NCI-H446 treated with DMSO at 0.1 percent for 48 hours (cell line): ENCODE measurements at regions not wholly inside any gene's neighbourhood (a gene's known extent, or its start where the extent isn't known, plus 50 kb on each side); places are given as distances from the start of the nearest gene placed in this dataset.

Experiments used
- DNase-seq: peaks from one replicate; lab custom pipeline; 2025; lab: John Stamatoyannopoulos, UW

- DNase-seq = no peak
Observed at GRCh38 chr2:163459986-163460385, 275.8 kb downstream of the FIGN start.

DNA sequence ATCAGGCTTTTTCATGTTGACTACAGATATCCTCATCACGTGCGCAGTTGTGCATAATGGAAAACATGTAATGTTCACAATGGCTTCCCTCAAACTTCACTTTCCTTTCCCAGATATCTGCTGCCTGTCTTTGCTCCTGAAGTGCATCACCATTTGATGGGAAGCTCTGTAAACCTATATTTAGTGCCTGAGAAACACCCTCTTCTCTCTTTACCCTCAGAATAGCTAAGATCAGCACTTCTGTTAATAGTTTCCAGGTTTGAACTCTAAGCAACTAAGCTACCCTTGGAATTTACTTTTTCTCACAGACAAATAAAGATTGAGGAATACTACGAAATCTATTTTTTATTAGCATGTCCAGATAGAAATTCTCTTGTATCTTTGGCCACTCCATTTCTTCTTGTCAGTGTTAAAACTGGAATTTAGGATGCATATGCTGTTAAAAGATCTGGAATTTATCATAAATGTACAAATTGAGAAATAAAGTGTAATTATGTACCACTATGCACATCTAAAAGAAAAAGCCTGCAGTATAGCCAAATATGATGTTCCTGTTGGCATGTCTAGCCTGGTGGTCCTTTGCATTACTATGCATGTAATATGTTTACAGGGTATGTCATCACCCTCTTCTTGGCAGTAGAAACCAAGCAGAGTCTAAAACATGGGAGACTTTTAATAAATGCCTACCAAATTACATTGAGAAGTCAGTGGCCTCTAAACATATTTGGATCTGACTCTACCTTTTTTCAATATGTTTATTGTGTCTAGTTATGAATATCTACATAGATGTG lies 278.7 kb downstream of the FIGN start:
- no peak for DNase-seq

GRCh38 chr2:163455815-163456214 lies 280.0 kb downstream of the FIGN start:
- no peak for DNase-seq

- no peak for DNase-seq
Observed at GRCh38 chr2:163453920-163454319, 281.9 kb downstream of the FIGN start.

- DNase-seq = no peak
Observed at GRCh38 chr2:163441603-163442002, 294.2 kb downstream of the FIGN start.

DNA sequence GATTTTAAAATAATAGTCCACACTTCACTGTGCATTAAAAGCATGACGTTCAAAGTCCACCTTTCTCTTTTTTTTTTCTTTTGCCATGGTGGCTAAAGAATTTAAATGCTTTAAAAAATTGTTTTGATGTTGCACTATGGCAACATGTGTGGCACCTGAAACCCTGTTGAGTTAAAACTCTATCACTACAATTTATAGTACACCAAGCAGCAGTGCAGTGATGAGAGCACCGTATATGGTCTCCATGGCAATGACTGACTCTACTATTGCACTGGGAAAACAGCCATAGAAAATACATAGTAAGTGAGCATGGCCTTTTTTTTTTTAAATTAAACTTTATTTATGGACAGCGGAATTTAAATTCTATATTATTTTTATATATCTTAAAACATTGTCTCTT lies 298.8 kb downstream of the FIGN start:
- no peak for DNase-seq

- DNase-seq = no peak
Observed at GRCh38 chr2:163428187-163428586, 307.6 kb downstream of the FIGN start.

GRCh38 chr2:163420604-163421003 lies 315.2 kb downstream of the FIGN start:
- DNase-seq = no peak

DNA sequence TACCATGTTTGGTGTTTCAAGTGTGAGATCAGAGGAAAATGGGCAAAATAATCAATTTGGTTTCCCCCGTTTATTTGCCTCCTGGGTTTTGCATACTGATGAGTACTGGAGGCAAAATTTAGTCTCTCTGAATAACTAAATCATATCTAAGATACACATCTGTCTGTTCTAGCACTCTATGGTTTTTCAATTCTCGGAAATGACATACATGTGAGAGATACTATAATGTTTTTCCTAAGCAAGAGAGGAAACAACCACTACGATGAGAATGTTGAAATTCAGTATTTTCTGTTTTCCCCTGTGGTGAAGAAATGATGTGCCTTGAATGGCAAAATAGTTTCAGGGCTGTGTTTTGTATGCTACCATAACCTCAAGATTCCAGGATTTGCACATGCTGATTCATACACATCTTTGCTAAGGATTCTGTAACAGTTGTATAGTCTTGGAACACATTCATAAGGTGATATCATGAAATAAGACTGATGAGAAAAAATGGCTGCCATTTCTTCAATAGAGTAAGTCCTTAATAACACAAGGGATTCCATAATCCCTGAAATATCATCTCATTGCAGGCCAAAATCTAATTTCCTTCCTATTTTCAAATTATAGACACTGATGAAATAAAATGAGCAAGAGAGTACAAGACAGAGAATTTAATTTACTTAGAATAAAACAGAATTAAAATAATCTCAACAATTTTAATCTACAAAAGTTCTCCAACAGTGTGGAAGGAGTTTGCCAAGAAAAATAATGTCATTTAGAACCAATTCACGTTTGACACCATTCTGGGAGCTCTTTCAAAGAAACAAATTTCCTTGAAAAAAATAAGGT lies 316.6 kb downstream of the FIGN start:
- DNase-seq = no peak

- no peak for DNase-seq
Observed at GRCh38 chr2:163417596-163418337, 318.0 kb downstream of the FIGN start.

DNA sequence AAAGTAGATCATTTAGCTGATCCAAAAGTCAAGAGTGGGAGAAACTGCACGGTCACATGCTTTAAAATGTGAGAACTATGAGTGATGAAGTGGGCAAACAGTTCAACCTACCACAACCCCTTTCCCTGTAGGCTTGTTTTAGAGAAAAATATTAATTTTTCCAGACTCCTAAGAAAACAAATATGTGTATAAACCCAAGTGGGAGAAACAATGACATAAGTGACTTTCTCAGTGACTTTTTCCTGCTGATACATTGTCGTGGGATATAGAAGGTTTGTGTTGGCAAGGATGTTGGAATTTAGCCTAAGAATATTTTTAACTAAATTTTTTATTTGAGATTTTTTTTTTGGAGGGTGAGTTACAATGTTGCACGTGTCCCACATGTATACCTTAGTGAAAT lies 321.7 kb downstream of the FIGN start:
- DNase-seq = no peak

GRCh38 chr2:163407296-163407695 lies 328.5 kb downstream of the FIGN start:
- DNase-seq = no peak

GRCh38 chr2:163405298-163405697 lies 330.5 kb downstream of the FIGN start:
- DNase-seq = no peak

DNA sequence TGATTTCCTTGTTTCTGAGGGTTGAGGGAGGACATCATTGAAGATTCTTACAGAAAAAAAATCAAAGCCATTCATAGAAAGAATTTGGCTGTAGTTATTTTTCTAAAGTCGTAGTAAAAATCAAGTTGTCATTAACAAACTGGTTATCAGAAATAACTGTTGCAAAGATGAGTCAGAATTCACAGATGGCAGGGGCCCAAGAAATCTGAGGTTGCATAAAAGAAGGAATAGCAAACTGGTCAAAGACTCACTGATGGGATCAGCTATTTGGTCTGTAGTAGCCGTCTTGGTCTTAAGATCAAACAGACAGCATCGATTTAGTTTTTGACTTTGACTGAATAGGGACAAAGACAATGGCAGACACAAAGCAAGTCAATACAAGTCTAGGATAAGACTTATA lies 334.3 kb downstream of the FIGN start:
- no peak for DNase-seq

DNA sequence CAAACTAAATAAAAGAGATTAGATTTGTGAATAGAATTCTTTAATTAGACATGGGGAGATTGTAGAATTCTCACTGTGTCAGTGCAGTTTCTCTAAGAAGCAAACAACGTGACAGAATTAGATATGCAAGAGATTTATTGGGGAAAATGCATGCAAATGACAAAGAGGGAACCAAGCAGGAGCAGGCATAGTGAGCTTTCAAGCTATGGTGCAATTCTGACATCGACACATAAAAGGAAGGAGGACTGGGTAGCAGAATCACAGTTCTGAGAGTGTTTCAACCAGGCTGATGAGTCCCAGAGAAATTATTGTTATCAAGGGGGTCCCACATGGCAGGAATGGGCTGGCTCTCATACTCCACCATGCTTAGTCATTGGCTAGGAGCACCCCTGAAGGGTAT lies 338.4 kb downstream of the FIGN start:
- DNase-seq = no peak

DNA sequence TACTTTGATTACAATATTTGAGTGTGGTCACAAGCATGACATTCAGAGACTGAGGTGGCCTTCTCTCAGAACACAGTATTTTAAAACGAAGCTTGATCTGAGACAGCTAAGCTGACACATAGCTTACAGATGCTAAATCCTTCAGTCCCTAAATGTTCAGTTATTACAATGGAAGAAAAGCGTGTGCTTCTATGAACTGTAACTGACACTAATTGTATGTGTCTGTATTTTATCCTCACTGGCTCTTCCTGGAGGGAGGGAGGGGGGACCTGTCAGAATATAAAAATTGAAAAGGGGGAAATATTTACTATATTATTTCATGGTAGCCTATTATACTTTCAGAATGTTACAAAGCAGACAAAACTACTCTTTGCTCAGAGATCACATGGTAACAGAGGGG lies 340.2 kb downstream of the FIGN start:
- no peak for DNase-seq

DNA sequence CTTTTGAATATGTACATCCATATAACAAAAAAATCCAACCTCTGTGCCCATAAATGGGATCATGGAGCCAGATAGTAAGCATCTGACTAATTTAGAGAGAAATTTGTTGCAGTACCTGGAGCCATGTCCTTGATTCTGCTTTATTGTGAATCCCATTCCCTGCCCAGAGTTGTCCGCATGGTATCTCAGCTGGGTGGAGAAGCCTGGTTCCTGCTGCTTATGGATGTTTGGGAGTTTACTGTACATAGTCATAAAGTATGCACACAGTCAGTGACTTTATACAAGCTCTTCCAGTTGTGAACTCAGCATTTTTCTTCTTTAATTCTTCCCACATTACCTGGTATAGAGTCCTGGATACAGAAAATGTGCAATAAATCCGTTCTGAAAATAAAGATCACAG lies 346.0 kb downstream of the FIGN start:
- no peak for DNase-seq

DNA sequence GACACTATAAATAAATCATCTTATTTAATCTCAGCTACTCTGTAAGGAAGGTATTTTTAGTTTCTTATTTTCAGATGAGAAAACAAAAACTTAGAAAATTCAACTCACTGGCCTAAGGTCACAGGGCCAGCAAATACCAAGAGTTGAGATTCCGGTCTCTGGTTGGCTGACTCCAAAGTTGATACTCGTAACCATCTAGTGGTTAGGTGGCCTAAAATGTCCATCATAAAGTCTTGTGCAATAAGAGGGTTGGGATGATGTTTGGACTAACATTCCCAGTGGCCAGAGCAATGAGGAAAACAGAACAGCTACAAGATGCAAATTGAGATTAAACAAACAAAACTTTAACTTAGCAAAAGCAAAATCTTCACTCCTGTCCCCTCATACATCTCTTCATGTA lies 360.3 kb downstream of the FIGN start:
- DNase-seq = no peak

GRCh38 chr2:163375070-163375469 lies 360.7 kb downstream of the FIGN start:
- DNase-seq = no peak

DNA sequence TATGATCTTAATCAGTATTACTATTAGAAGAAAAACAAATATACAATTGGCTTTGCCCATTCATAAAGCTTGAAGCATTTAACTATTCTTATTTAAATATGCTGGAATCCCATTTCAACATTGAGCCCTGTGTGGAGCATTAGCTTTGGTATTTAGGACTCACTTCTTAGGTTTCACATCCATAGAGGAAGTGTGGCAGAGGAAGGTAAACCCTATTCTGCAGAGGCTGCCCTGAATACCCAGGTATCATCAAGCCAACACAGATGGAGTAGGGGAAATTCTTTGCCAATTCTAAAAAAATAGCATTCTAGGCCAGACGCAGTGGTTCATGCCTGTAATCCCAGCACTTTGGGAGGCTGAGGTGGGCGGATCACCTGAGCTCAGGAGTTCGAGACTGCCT lies 361.5 kb downstream of the FIGN start:
- DNase-seq = no peak

- DNase-seq = no peak
Observed at GRCh38 chr2:163373496-163373895, 362.3 kb downstream of the FIGN start.

GRCh38 chr2:163370169-163370886 lies 365.5 kb downstream of the FIGN start:
- no peak for DNase-seq
